H1 (cell line): ENCODE measurements at regions not wholly inside any gene's neighbourhood (a gene's known extent, or its start where the extent isn't known, plus 50 kb on each side); places are given as distances from the start of the nearest gene placed in this dataset.

ENCODE experiments used
- FOSL1 ChIP-seq: IDR thresholded peaks from 2 replicates; pipeline ENCODE4 v1.6.1; 2011; ENCODE audit warnings: mild to moderate bottlenecking, low read depth, low read length, moderate library complexity; ENCODE audit not compliant: insufficient read depth
- GABPA ChIP-seq: IDR thresholded peaks from 2 replicates; pipeline ENCODE4 v1.6.1; 2011; ENCODE audit warnings: mild to moderate bottlenecking, low read length, moderate library complexity, borderline replicate concordance; ENCODE audit not compliant: insufficient read depth
- JUND ChIP-seq: IDR thresholded peaks from 2 replicates; pipeline ENCODE4 v1.6.1; 2011; ENCODE audit warnings: mild to moderate bottlenecking, improper control_type of control experiment, low read length
- KDM1A ChIP-seq: fragments of 200-600, 300-600 bp; sonication (generic); IDR thresholded peaks from 2 replicates; pipeline ENCODE4 v1.7.1; 2016; ENCODE audit warnings: mild to moderate bottlenecking, low read length, borderline replicate concordance
- KDM4A ChIP-seq: IDR thresholded peaks from one replicate; pipeline ENCODE4 v1.7.1; 2012; ENCODE audit warnings: low read depth, mild to moderate bottlenecking, moderate library complexity, low read length, inconsistent platforms; ENCODE audit not compliant: severe bottlenecking
- SP1 ChIP-seq: IDR thresholded peaks from 2 replicates; pipeline ENCODE4 v1.6.1; 2011; ENCODE audit warnings: low read depth, low read length

DNA sequence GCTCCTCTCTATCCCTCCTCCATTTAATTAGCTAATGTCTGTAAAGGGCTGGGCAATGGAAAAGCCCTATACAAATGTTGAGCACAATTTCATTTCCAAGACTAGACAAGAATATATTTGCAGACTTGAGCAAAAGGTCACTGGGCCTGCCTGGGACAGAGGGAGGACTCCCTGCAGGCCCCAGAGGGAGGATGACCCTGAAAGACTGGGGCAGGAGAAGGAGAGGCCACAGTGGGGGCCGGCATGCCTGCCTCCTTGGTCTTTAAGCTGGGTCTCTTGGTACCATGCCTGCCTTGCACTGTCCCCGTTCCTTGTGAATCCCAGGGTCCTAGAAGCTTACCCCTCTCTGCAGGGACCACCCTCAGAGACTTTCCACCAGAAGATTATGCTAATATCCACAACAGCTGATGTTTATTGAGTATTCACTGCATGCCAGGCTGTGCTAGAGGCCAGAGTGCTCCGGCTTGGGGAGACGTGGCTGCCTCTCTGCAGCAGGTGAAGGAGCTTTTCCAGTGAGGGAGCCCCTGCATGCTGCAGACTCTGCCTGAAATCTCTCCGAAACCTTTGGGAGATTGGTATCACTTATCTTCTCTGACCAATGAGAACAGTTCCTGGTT is 72.7 kb upstream of the HSPA9 start (continued):
- TF ChIP-seq FOSL1 (no peak), GABPA (no peak), KDM4A (no peak), KDM1A (no peak), SP1 (no peak), JUND (no peak)
- TF ChIP-seq, all 59 proteins: peak for 0
